ENCODE measurements at regions not wholly inside any gene's neighbourhood (a gene's known extent, or its start where the extent isn't known, plus 50 kb on each side); places are given as distances from the start of the nearest gene placed in this dataset.

DNA sequence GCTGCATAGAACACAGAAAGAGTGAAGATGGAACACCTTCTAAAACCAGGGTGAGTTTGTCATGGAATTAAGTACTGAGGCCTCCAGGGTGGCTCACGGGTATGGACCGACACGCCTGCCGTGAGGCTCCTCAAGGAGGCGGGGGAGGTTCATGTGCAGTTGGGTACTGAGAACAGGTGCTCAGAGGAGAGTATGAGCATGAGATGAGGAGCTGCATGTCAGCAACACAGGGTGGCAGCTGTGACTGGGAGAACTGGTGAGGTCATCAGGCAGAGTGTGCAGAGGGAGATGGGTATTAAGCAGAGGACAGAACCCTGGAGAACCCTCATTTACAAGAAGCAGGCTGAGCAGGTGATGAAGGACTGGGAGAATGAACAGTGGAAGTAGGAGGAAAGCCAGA, 63.2 kb upstream of the KLHL29 start:
- Histone ChIP-seq H4K20me1 (ENCODE audit: insufficient read depth, low read length) (no peaks in the 10 kb centered on the region), H3K27ac (ENCODE audit: extremely low read length, insufficient read depth, low read length) (no peak overlapping the region), H3K9ac (ENCODE audit: insufficient read depth, low read depth, low read length) (no peak overlapping the region), H3K4me1 (ENCODE audit: insufficient read depth, low read length) (no peaks in the 10 kb centered on the region), H3K27me3 (ENCODE audit: control insufficient read depth in 1 of 2, insufficient read depth in 2 of 2, low read length in 2 of 2) (peaks cover 0 to 15% of the 10 kb centered on the region in 2 experiments; a peak in 2 of 5 replicates), H3K4me3 (replicated peaks in 1 of 3; ENCODE audit: insufficient read depth in 1 of 3, low read depth in 2 of 3, low read length in 3 of 3) (no peak overlapping the region), H3K79me2 (ENCODE audit: insufficient read depth, low read length) (no peaks in the 10 kb centered on the region), H3K36me3 (replicated peaks in 1 of 2; ENCODE audit: control insufficient read depth in 1 of 2, insufficient read depth in 2 of 2, low read length in 2 of 2) (no peaks in the 10 kb centered on the region), H2AFZ (ENCODE audit: low read length) (no peak overlapping the region), H3K9me3 (ENCODE audit: low read length) (no peaks in the 10 kb centered on the region), H3K4me2 (ENCODE audit: low read depth, low read length) (no peak overlapping the region)
- TF ChIP-seq CREB1 (IDR thresholded peaks at IDR 0.05) (0 out of 2 replicates have a peak, but pooled peaks have one; percentile 30), CREB1 (CRISPR knock-in tag; IDR thresholded peaks at IDR 0.05) (no peak)
- TF ChIP-seq, protein P1, sequence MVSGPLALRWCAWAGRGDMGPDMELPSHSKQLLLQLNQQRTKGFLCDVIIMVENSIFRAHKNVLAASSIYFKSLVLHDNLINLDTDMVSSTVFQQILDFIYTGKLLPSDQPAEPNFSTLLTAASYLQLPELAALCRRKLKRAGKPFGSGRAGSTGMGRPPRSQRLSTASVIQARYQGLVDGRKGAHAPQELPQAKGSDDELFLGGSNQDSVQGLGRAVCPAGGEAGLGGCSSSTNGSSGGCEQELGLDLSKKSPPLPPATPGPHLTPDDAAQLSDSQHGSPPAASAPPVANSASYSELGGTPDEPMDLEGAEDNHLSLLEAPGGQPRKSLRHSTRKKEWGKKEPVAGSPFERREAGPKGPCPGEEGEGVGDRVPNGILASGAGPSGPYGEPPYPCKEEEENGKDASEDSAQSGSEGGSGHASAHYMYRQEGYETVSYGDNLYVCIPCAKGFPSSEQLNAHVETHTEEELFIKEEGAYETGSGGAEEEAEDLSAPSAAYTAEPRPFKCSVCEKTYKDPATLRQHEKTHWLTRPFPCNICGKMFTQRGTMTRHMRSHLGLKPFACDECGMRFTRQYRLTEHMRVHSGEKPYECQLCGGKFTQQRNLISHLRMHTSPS (CRISPR knock-in tag; IDR thresholded peaks at IDR 0.05; ENCODE audit: low read depth), result no peak
- DNase-seq (ENCODE audit: low spot score) (no peak), ATAC-seq (no peak), FAIRE-seq (no peak)
- CTCF ChIA-PET (ENCODE audit: low intra/inter-chr PET ratio, low total read pairs), result no interaction called here
- intact Hi-C loops (cut with micrococcal nuclease; ENCODE audit: unreplicated experiment), result no loop called here
- 51% methylated on average over 5 of the region's 5 CpGs for WGBS (ENCODE audit: low lambda C conversion rate)
- no TSS peak for BruUV-seq (replicated peaks)
- in situ Hi-C loops (cut with HindIII; ENCODE audit: extremely low pct_ligation_motif_present, low pct_unique_long_range_greater_than_20kb), result no loop called here
- POLR2A ChIA-PET, result no interaction called here

DNA sequence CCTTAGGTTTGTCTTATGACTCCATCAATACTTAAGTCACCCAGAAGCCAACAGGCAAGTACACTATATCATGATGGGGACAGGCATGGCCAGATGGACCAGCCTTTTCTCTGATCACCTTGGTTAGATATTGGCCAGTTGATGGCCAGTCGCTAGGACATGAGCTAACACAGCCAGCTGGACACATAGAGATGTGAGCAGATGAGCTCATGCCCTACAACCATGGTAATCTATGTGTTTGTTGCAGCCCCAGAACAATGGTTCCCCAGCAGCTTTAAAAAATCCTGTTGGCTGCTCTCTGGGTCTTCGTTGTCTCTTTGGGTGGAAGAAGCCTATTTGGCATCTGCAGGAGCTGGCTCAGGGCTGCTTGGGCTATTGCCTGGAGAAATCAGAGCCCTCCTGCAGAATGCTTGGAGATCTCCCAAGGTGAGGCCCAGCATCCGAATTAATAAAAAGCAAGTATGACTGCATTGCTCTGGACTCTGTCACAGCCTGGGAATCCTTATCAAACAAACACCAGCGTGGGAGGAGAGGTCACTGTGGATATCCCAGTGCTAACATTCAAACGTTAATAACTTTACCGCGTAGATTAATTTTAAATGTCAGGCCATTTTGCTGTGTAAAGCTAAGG, 62.3 kb upstream of the KLHL29 start:
- no peak overlapping the region for H3K27ac ChIP-seq (ENCODE audit: extremely low read length, insufficient read depth, low read length)
- ATAC-seq (no peak), DNase-seq (ENCODE audit: low spot score) (no peak), FAIRE-seq (no peak)
- no peaks in the 10 kb centered on the region for H3K36me3 ChIP-seq (replicated peaks in 1 of 2; ENCODE audit: control insufficient read depth in 1 of 2, insufficient read depth in 2 of 2, low read length in 2 of 2)
- ChIA-PET CTCF (ENCODE audit: low intra/inter-chr PET ratio, low total read pairs) (no interaction called here), POLR2A (no interaction called here)
- H4K20me1 ChIP-seq (ENCODE audit: insufficient read depth, low read length), result no peaks in the 10 kb centered on the region
- intact Hi-C loops (cut with micrococcal nuclease; ENCODE audit: unreplicated experiment), result no loop called here
- 42% methylated on average over 5 of the region's 7 CpGs for WGBS (ENCODE audit: low lambda C conversion rate)
- no peaks in the 10 kb centered on the region for H3K4me1 ChIP-seq (ENCODE audit: insufficient read depth, low read length)
- no TSS peak for BruUV-seq (replicated peaks)
- no peaks in the 10 kb centered on the region for H3K79me2 ChIP-seq (ENCODE audit: insufficient read depth, low read length)
- H3K27me3 ChIP-seq (ENCODE audit: control insufficient read depth in 1 of 2, insufficient read depth in 2 of 2, low read length in 2 of 2), result peaks cover 0 to 15% of the 10 kb centered on the region in 2 experiments; a peak in 2 of 5 replicates
- H3K9ac ChIP-seq (ENCODE audit: insufficient read depth, low read depth, low read length), result no peak overlapping the region
- H3K4me2 ChIP-seq (ENCODE audit: low read depth, low read length), result no peak overlapping the region
- in situ Hi-C loops (cut with HindIII; ENCODE audit: extremely low pct_ligation_motif_present, low pct_unique_long_range_greater_than_20kb), result no loop called here
- H2AFZ ChIP-seq (ENCODE audit: low read length), result no peak overlapping the region
- no peaks in the 10 kb centered on the region for H3K9me3 ChIP-seq (ENCODE audit: low read length)
- H3K4me3 ChIP-seq (replicated peaks in 1 of 3; ENCODE audit: insufficient read depth in 1 of 3, low read depth in 2 of 3, low read length in 3 of 3), result no peak overlapping the region
- TF ChIP-seq, protein P2, sequence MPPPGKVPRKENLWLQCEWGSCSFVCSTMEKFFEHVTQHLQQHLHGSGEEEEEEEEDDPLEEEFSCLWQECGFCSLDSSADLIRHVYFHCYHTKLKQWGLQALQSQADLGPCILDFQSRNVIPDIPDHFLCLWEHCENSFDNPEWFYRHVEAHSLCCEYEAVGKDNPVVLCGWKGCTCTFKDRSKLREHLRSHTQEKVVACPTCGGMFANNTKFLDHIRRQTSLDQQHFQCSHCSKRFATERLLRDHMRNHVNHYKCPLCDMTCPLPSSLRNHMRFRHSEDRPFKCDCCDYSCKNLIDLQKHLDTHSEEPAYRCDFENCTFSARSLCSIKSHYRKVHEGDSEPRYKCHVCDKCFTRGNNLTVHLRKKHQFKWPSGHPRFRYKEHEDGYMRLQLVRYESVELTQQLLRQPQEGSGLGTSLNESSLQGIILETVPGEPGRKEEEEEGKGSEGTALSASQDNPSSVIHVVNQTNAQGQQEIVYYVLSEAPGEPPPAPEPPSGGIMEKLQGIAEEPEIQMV (CRISPR knock-in tag; IDR thresholded peaks at IDR 0.05; ENCODE audit: low read depth), result no peak
- TF ChIP-seq SRY (CRISPR knock-in tag; IDR thresholded peaks at IDR 0.05) (no peak), ZNF720 (CRISPR knock-in tag; IDR thresholded peaks at IDR 0.05) (no peak), ZNF564 (CRISPR knock-in tag; IDR thresholded peaks at IDR 0.05) (no peak), ZNF788 (CRISPR knock-in tag; IDR thresholded peaks at IDR 0.05; ENCODE audit: borderline replicate concordance) (no peak), GFI1 (CRISPR knock-in tag; IDR thresholded peaks at IDR 0.05; ENCODE audit: borderline replicate concordance) (no peak), TMF1 (CRISPR knock-in tag; IDR thresholded peaks at IDR 0.05; ENCODE audit: low read depth) (no peak), ZNF567 (CRISPR knock-in tag; IDR thresholded peaks at IDR 0.05; ENCODE audit: borderline replicate concordance) (no peak), CREB1 (IDR thresholded peaks at IDR 0.05) (no peak), CREB1 (CRISPR knock-in tag; IDR thresholded peaks at IDR 0.05) (no peak), MIXL1 (CRISPR knock-in tag; IDR thresholded peaks at IDR 0.05) (no peak), ETV5 (CRISPR knock-in tag; IDR thresholded peaks at IDR 0.05; ENCODE audit: borderline replicate concordance) (no peak)

Measured in HepG2 (cell line).